ENCODE measurements at regions not wholly inside any gene's neighbourhood (a gene's known extent, or its start where the extent isn't known, plus 50 kb on each side); places are given as distances from the start of the nearest gene placed in this dataset.

DNA sequence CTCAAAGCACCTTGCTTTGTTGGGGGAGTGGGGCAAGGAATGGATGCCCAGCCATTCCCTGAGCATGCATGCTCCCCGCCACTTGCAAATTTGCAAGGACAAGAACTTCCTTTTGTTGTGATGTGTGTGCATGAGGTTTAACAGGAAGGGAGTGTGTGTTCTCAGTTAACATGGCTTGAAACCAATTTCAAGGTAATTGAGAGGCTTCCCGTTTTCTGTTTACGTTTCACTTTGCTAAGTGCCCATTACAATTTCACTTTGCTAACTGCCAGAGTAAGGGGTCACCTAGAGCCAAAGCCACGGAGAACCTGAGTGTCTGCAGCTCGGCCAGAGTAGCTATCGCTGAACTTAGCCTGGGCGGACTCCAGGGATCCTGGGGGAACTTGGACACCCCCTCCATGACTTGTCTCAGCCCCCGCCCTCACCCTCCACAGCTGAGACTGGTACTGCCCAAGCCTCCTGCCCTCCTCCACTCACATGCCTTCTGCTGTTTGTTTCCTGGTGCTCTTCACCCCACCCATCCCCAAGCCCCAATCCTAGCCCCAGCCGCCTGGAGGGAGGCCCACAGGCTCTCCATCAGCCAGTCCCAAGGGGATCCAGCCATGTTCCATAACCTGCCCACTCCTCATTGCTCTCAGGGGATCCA, 53.6 kb upstream of the LAPTM4A start:
- Histone ChIP-seq H3K9me3 (peaks cover 11 to 13% of the 10 kb centered on the region in 2 donors), H3K27ac (no peak overlapping the region), H3K36me3 (no peaks in the 10 kb centered on the region), H3K27me3 (no peaks in the 10 kb centered on the region), H3K4me1 (no peaks in the 10 kb centered on the region), H3K4me3 (no peak overlapping the region)
- TF ChIP-seq POLR2A (IDR thresholded peaks at IDR 0.05) (no peak), POLR2AphosphoS5 (IDR thresholded peaks at IDR 0.05) (no peak)
- TF ChIP-seq, protein P1, sequence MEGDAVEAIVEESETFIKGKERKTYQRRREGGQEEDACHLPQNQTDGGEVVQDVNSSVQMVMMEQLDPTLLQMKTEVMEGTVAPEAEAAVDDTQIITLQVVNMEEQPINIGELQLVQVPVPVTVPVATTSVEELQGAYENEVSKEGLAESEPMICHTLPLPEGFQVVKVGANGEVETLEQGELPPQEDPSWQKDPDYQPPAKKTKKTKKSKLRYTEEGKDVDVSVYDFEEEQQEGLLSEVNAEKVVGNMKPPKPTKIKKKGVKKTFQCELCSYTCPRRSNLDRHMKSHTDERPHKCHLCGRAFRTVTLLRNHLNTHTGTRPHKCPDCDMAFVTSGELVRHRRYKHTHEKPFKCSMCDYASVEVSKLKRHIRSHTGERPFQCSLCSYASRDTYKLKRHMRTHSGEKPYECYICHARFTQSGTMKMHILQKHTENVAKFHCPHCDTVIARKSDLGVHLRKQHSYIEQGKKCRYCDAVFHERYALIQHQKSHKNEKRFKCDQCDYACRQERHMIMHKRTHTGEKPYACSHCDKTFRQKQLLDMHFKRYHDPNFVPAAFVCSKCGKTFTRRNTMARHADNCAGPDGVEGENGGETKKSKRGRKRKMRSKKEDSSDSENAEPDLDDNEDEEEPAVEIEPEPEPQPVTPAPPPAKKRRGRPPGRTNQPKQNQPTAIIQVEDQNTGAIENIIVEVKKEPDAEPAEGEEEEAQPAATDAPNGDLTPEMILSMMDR (IDR thresholded peaks at IDR 0.05) = no peak
- no peak for DNase-seq (ENCODE audit: low spot score in 2 of 2)
- intact Hi-C loops (cut with DNase I; ENCODE audit: low total_unique reads) = loop anchor here (5.0 kb wide), 1 partner anchor 717 kb away; the partner anchor contains the start of gene LDAH

DNA sequence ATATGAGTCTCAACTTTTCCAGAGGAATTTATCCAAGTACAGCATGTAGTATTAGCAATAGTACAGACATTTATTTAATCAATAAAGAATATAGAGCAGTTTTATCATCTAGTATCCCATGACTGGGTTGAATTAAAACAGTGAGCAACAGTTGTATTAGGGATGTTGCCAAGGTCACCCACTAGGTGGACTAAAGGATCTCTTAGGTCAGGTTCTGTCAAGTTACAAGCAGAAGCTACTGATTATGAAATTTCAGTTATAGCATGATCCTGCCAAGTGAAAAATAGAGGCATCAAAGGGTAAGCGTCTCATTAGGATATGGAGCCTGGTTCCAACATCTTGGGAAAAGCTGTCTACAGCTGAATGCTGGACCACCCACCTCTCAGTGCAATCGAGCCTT, 52.1 kb upstream of the LAPTM4A start:
- intact Hi-C loops (cut with DNase I; ENCODE audit: low total_unique reads) = no loop called here
- no peaks in the 10 kb centered on the region for H3K27me3 ChIP-seq
- no peak for TF ChIP-seq POLR2A (IDR thresholded peaks at IDR 0.05)
- no peak for DNase-seq (ENCODE audit: low spot score in 2 of 2)
- no peaks in the 10 kb centered on the region for H3K36me3 ChIP-seq
- no peaks in the 10 kb centered on the region for H3K4me1 ChIP-seq
- H3K4me3 ChIP-seq = no peak overlapping the region
- peaks cover 11 to 13% of the 10 kb centered on the region in 2 donors for H3K9me3 ChIP-seq
- no peak overlapping the region for H3K27ac ChIP-seq

Data from breast epithelium (tissue), 4 donors.